ENCODE measurements at regions not wholly inside any gene's neighbourhood (a gene's known extent, or its start where the extent isn't known, plus 50 kb on each side); places are given as distances from the start of the nearest gene placed in this dataset.

GRCh38 chr11:97746818-97747217, 1273.9 kb upstream of the CNTN5 start:
- Mint-ChIP-seq H3K4me3 (ENCODE audit: unreplicated experiment) (no peak overlapping the region), H3K36me3 (ENCODE audit: low read depth, unreplicated experiment) (peaks cover 6% of the 10 kb centered on the region), H3K27ac (ENCODE audit: unreplicated experiment) (no peak overlapping the region), H3K27me3 (ENCODE audit: unreplicated experiment) (peaks cover 3% of the 10 kb centered on the region), H3K4me1 (ENCODE audit: unreplicated experiment) (no peaks in the 10 kb centered on the region), H3K9me3 (ENCODE audit: unreplicated experiment) (no peaks in the 10 kb centered on the region)
- DNase-seq (ENCODE audit: low spot score): no peak
- TF ChIP-seq CTCF (IDR thresholded peaks at IDR 0.05; ENCODE audit: unreplicated experiment): no peak

- no peaks in the 10 kb centered on the region for H3K27me3 Mint-ChIP-seq (ENCODE audit: unreplicated experiment)
- no peak for DNase-seq (ENCODE audit: low spot score)
- H3K27ac Mint-ChIP-seq (ENCODE audit: unreplicated experiment): no peak overlapping the region
Observed at GRCh38 chr11:97751405-97751804, 1269.3 kb upstream of the CNTN5 start.

GRCh38 chr11:97751952-97752351, 1268.8 kb upstream of the CNTN5 start:
- Mint-ChIP-seq H3K36me3 (ENCODE audit: low read depth, unreplicated experiment) (no peaks in the 10 kb centered on the region), H3K4me3 (ENCODE audit: unreplicated experiment) (no peak overlapping the region), H3K4me1 (ENCODE audit: unreplicated experiment) (no peaks in the 10 kb centered on the region), H3K9me3 (ENCODE audit: unreplicated experiment) (no peaks in the 10 kb centered on the region), H3K27me3 (ENCODE audit: unreplicated experiment) (no peaks in the 10 kb centered on the region), H3K27ac (ENCODE audit: unreplicated experiment) (no peak overlapping the region)
- no peak for DNase-seq (ENCODE audit: low spot score)
- no peak for TF ChIP-seq CTCF (IDR thresholded peaks at IDR 0.05; ENCODE audit: unreplicated experiment)

More at GRCh38 chr11:97751405-97751804, 1269.3 kb upstream of the CNTN5 start:
- Mint-ChIP-seq H3K9me3 (ENCODE audit: unreplicated experiment) (no peaks in the 10 kb centered on the region), H3K36me3 (ENCODE audit: low read depth, unreplicated experiment) (no peaks in the 10 kb centered on the region), H3K4me1 (ENCODE audit: unreplicated experiment) (no peaks in the 10 kb centered on the region), H3K4me3 (ENCODE audit: unreplicated experiment) (no peak overlapping the region)
- TF ChIP-seq CTCF (IDR thresholded peaks at IDR 0.05; ENCODE audit: unreplicated experiment): no peak

DNA sequence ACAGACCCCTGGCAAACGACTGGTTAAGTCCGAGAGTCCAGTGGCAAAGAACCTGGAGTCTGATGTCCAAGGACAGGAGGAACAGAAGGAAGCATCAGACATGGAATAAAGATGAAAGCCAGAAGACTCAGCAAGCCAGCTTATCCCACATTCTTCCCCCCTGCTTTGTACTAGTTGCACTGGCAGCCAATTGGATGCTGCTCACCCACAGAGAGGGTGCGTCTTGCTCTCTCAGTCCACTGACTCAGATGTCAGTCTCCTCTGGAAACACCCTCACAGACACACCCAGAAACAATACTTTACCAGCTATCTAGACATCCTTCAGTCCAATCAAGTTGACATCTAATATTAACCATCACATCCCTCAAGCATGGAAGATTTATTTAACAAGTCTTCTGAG, 1265.8 kb upstream of the CNTN5 start:
- DNase-seq (ENCODE audit: low spot score): no peak
- Mint-ChIP-seq H3K27me3 (ENCODE audit: unreplicated experiment) (no peaks in the 10 kb centered on the region), H3K4me1 (ENCODE audit: unreplicated experiment) (no peaks in the 10 kb centered on the region), H3K36me3 (ENCODE audit: low read depth, unreplicated experiment) (no peaks in the 10 kb centered on the region), H3K9me3 (ENCODE audit: unreplicated experiment) (no peaks in the 10 kb centered on the region), H3K4me3 (ENCODE audit: unreplicated experiment) (no peak overlapping the region), H3K27ac (ENCODE audit: unreplicated experiment) (no peak overlapping the region)
- TF ChIP-seq CTCF (IDR thresholded peaks at IDR 0.05; ENCODE audit: unreplicated experiment): no peak

- Mint-ChIP-seq H3K9me3 (ENCODE audit: unreplicated experiment) (no peaks in the 10 kb centered on the region), H3K36me3 (ENCODE audit: low read depth, unreplicated experiment) (no peaks in the 10 kb centered on the region), H3K4me3 (ENCODE audit: unreplicated experiment) (no peak overlapping the region), H3K27me3 (ENCODE audit: unreplicated experiment) (no peaks in the 10 kb centered on the region), H3K4me1 (ENCODE audit: unreplicated experiment) (no peaks in the 10 kb centered on the region), H3K27ac (ENCODE audit: unreplicated experiment) (no peak overlapping the region)
- no peak for DNase-seq (ENCODE audit: low spot score)
- TF ChIP-seq CTCF (IDR thresholded peaks at IDR 0.05; ENCODE audit: unreplicated experiment): no peak
Observed at GRCh38 chr11:97756571-97757335, 1264.0 kb upstream of the CNTN5 start.
